Stimulated activated CD4-positive, alpha-beta T cell treated with anti-CD3 and anti-CD28 coated beads, TNF-alpha, amount 100 ng/mL, for 48 hours (primary cell): ENCODE measurements at regions not wholly inside any gene's neighbourhood (a gene's known extent, or its start where the extent isn't known, plus 50 kb on each side); places are given as distances from the start of the nearest gene placed in this dataset.

Experiments
- DNase-seq, 3 donors: peaks; one replicate each; pipeline ENCODE4 v3.0.0-alpha.2; 2020; ENCODE audit warnings: low read depth in 3 of 3

- DNase-seq = no peak
These were observed 137.3 kb upstream of the AGR3 start for GRCh38 chr7:17019106-17019505.

GRCh38 chr7:17020250-17020649 is 138.5 kb upstream of the AGR3 start:
- no peak for DNase-seq

GRCh38 chr7:17021205-17021604 is 139.4 kb upstream of the AGR3 start:
- no peak for DNase-seq

GRCh38 chr7:17022920-17023319 is 141.1 kb upstream of the AGR3 start:
- peak in 1 of 3 donors; percentile 14 for DNase-seq

- no peak for DNase-seq
These were observed 144.5 kb upstream of the AGR3 start for GRCh38 chr7:17026269-17026668.

- DNase-seq = no peak
These were observed 145.5 kb upstream of the AGR3 start for GRCh38 chr7:17027143-17027788.

GRCh38 chr7:17027789-17028152 is 146.0 kb upstream of the AGR3 start:
- no peak for DNase-seq

- DNase-seq = no peak
These were observed 147.4 kb upstream of the AGR3 start for GRCh38 chr7:17029150-17029549.

- no peak for DNase-seq
These were observed 148.8 kb upstream of the AGR3 start for GRCh38 chr7:17030559-17030958.

GRCh38 chr7:17031906-17032551 is 150.2 kb upstream of the AGR3 start:
- DNase-seq = no peak

- DNase-seq = no peak
These were observed 151.5 kb upstream of the AGR3 start for GRCh38 chr7:17033245-17033644.

- DNase-seq = no peak
These were observed 154.8 kb upstream of the AGR3 start for GRCh38 chr7:17036584-17036983.

GRCh38 chr7:17037356-17037755 is 155.6 kb upstream of the AGR3 start:
- DNase-seq = no peak

GRCh38 chr7:17038160-17038782 is 156.5 kb upstream of the AGR3 start:
- no peak for DNase-seq

GRCh38 chr7:17038783-17039170 is 157.0 kb upstream of the AGR3 start:
- DNase-seq = no peak

- DNase-seq = no peak
These were observed 157.6 kb upstream of the AGR3 start for GRCh38 chr7:17039372-17039771.

- no peak for DNase-seq
These were observed 158.9 kb upstream of the AGR3 start for GRCh38 chr7:17040716-17041115.

- no peak for DNase-seq
These were observed 159.5 kb upstream of the AGR3 start for GRCh38 chr7:17041324-17041723.

- DNase-seq = no peak
These were observed 160.4 kb upstream of the AGR3 start for GRCh38 chr7:17042211-17042610.

GRCh38 chr7:17043012-17043877 is 161.5 kb upstream of the AGR3 start:
- no peak for DNase-seq

- no peak for DNase-seq
These were observed 162.6 kb upstream of the AGR3 start for GRCh38 chr7:17044396-17044795.

GRCh38 chr7:17044861-17045260 is 163.1 kb upstream of the AGR3 start:
- no peak for DNase-seq
